Ectodermal cell (in vitro differentiated cells): ENCODE measurements at regions not wholly inside any gene's neighbourhood (a gene's known extent, or its start where the extent isn't known, plus 50 kb on each side); places are given as distances from the start of the nearest gene placed in this dataset.

Experiments
- H3K27ac ChIP-seq: 2 replicates; pipeline ENCODE4 v1.7.0; 2013; ENCODE audit warnings: mild to moderate bottlenecking, low read depth, low read length; ENCODE audit not compliant: insufficient read depth, poor library complexity, severe bottlenecking
- H3K27me3 ChIP-seq: 2 replicates; pipeline ENCODE4 v1.7.0; 2013; ENCODE audit warnings: mild to moderate bottlenecking, low read length; ENCODE audit not compliant: insufficient read depth, control insufficient read depth, poor library complexity, severe bottlenecking
- H3K36me3 ChIP-seq: one replicate; pipeline ENCODE4 v1.7.0; 2013; ENCODE audit warnings: low read length; ENCODE audit not compliant: control insufficient read depth, insufficient read depth
- H3K4me1 ChIP-seq: one replicate; pipeline ENCODE4 v1.7.0; 2013; ENCODE audit warnings: low read length; ENCODE audit not compliant: control insufficient read depth, insufficient read depth
- H3K4me3 ChIP-seq: 2 replicates; pipeline ENCODE4 v1.7.0; 2013; ENCODE audit warnings: low read depth, low read length, control low read depth; ENCODE audit not compliant: insufficient read depth
- H3K9me3 ChIP-seq: 2 replicates; pipeline ENCODE4 v1.7.0; 2013; ENCODE audit warnings: mild to moderate bottlenecking, low read length, moderate library complexity; ENCODE audit not compliant: control insufficient read depth
- WGBS, 2 experiments: methylation state at CpG; one replicate each; pipeline ENCODE4 v1.1.7; 2013; ENCODE audit warnings: missing lambda C conversion rate in 2 of 2; 5-methylcytosine and 5-hydroxymethylcytosine counted together

GRCh38 chr2:236688563-236689392 lies 119.2 kb downstream of the ACKR3 start:
- H3K9me3 ChIP-seq, result no peaks in the 10 kb centered on the region
- H3K27ac ChIP-seq, result no peak overlapping the region
- H3K27me3 ChIP-seq, result no peaks in the 10 kb centered on the region
- H3K36me3 ChIP-seq, result no peaks in the 10 kb centered on the region
- H3K4me1 ChIP-seq, result peaks cover 21% of the 10 kb centered on the region
- no peak overlapping the region for H3K4me3 ChIP-seq
- 77 to 80% methylated on average over 22 to 23 of the region's 23 CpGs for WGBS, 2 experiments

- Histone ChIP-seq H3K4me3 (no peak overlapping the region), H3K27ac (no peak overlapping the region), H3K4me1 (peaks cover 20% of the 10 kb centered on the region), H3K36me3 (no peaks in the 10 kb centered on the region), H3K9me3 (no peaks in the 10 kb centered on the region), H3K27me3 (no peaks in the 10 kb centered on the region)
- WGBS, 2 experiments, result 85 to 88% methylated on average over 1 of the region's 1 CpG
These were observed 119.7 kb downstream of the ACKR3 start for GRCh38 chr2:236689393-236689700.

GRCh38 chr2:236689981-236690380 lies 120.4 kb downstream of the ACKR3 start:
- no peaks in the 10 kb centered on the region for H3K27me3 ChIP-seq
- 100% methylated on average over 2 of the region's 3 CpGs for WGBS, 2 experiments

GRCh38 chr2:236690726-236691125 lies 121.1 kb downstream of the ACKR3 start:
- Histone ChIP-seq H3K27me3 (no peaks in the 10 kb centered on the region), H3K9me3 (no peaks in the 10 kb centered on the region), H3K4me3 (no peak overlapping the region), H3K4me1 (peaks cover 15% of the 10 kb centered on the region), H3K27ac (no peak overlapping the region), H3K36me3 (no peaks in the 10 kb centered on the region)
- 85 to 97% methylated on average over 3 of the region's 3 CpGs for WGBS, 2 experiments

More at GRCh38 chr2:236689981-236690380, 120.4 kb downstream of the ACKR3 start:
- no peaks in the 10 kb centered on the region for H3K9me3 ChIP-seq
- no peaks in the 10 kb centered on the region for H3K36me3 ChIP-seq
- H3K4me1 ChIP-seq, result peaks cover 16% of the 10 kb centered on the region
- H3K27ac ChIP-seq, result no peak overlapping the region
- no peak overlapping the region for H3K4me3 ChIP-seq

GRCh38 chr2:236691799-236692167 lies 122.2 kb downstream of the ACKR3 start:
- 86 to 92% methylated on average over 6 of the region's 6 CpGs for WGBS, 2 experiments
- Histone ChIP-seq H3K4me3 (no peak overlapping the region), H3K27ac (no peak overlapping the region), H3K9me3 (no peaks in the 10 kb centered on the region), H3K27me3 (no peaks in the 10 kb centered on the region), H3K4me1 (peaks cover 15% of the 10 kb centered on the region), H3K36me3 (no peaks in the 10 kb centered on the region)

GRCh38 chr2:236692937-236693336 lies 123.3 kb downstream of the ACKR3 start:
- H3K27ac ChIP-seq, result no peak overlapping the region
- WGBS, 2 experiments, result 92 to 96% methylated on average over 7 of the region's 7 CpGs
- H3K9me3 ChIP-seq, result no peaks in the 10 kb centered on the region

DNA sequence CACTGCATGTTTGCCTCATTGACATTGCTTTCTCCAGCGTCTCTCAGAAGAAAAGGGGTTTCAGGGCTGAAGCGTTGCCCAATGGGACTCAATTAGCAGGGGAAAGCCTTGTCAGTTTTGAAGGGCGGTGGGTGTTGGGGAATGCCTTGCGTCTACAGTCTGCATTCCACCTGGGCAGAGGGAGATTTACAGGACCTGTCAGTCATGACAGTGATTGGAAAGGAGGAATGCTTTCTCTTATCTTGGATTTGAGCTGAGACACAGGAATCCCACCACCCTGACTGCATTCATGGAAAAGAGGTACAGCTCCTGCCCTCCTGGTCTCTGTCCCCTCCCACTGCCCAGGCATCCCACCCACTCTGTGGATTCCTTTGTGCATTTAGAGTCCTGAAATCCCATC lies 123.9 kb downstream of the ACKR3 start:
- Histone ChIP-seq H3K9me3 (no peaks in the 10 kb centered on the region), H3K27ac (no peak overlapping the region), H3K36me3 (no peaks in the 10 kb centered on the region), H3K4me1 (peaks cover 15% of the 10 kb centered on the region), H3K27me3 (no peaks in the 10 kb centered on the region), H3K4me3 (no peak overlapping the region)
- 59 to 69% methylated on average over 4 of the region's 4 CpGs for WGBS, 2 experiments

More at GRCh38 chr2:236692937-236693336, 123.3 kb downstream of the ACKR3 start:
- Histone ChIP-seq H3K4me1 (peaks cover 15% of the 10 kb centered on the region), H3K36me3 (no peaks in the 10 kb centered on the region), H3K4me3 (no peak overlapping the region), H3K27me3 (no peaks in the 10 kb centered on the region)

GRCh38 chr2:236694146-236694888 lies 124.7 kb downstream of the ACKR3 start:
- Histone ChIP-seq H3K4me3 (no peak overlapping the region), H3K36me3 (no peaks in the 10 kb centered on the region), H3K4me1 (peaks cover 9% of the 10 kb centered on the region), H3K9me3 (no peaks in the 10 kb centered on the region), H3K27me3 (no peaks in the 10 kb centered on the region), H3K27ac (no peak overlapping the region)
- WGBS, 2 experiments, result 71 to 76% methylated on average over 10 of the region's 10 CpGs

- Histone ChIP-seq H3K4me3 (no peak overlapping the region), H3K36me3 (no peaks in the 10 kb centered on the region), H3K4me1 (peaks cover 5% of the 10 kb centered on the region), H3K27ac (no peak overlapping the region), H3K27me3 (no peaks in the 10 kb centered on the region), H3K9me3 (no peaks in the 10 kb centered on the region)
- 63 to 64% methylated on average over 3 of the region's 3 CpGs for WGBS, 2 experiments
These were observed 127.2 kb downstream of the ACKR3 start for GRCh38 chr2:236696834-236697233.

- Histone ChIP-seq H3K36me3 (no peaks in the 10 kb centered on the region), H3K27ac (no peak overlapping the region), H3K9me3 (no peaks in the 10 kb centered on the region), H3K4me1 (peaks cover 2% of the 10 kb centered on the region), H3K27me3 (no peaks in the 10 kb centered on the region), H3K4me3 (no peak overlapping the region)
- WGBS, 2 experiments, result 91 to 94% methylated on average over 6 to 8 of the region's 8 CpGs
These were observed 128.5 kb downstream of the ACKR3 start for GRCh38 chr2:236698016-236698627.
